ENCODE measurements at regions not wholly inside any gene's neighbourhood (a gene's known extent, or its start where the extent isn't known, plus 50 kb on each side); places are given as distances from the start of the nearest gene placed in this dataset.
A peak's percentile ranks its signal among the peaks of the same experiment; 100 is the strongest.
"Not testable (repeated sequence)": the region's sequence is repeated elsewhere in the genome, so short reads cannot be mapped to it uniquely, and the experiment has no call there.

GRCh38 chr10:108360187-108360586 lies 1195.7 kb upstream of the SORCS1 start:
- ChIA-PET CTCF (no interaction called here), POLR2A (no interaction called here)
- H3K27me3 Mint-ChIP-seq (ENCODE audit: low read depth), result no peaks in the 10 kb centered on the region
- peaks cover 4% of the 10 kb centered on the region for H3K9me3 Mint-ChIP-seq (ENCODE audit: insufficient read depth)
- H3K4me3 Mint-ChIP-seq, result no peak overlapping the region
- H3K4me1 Mint-ChIP-seq (ENCODE audit: low read depth), result no peaks in the 10 kb centered on the region
- ATAC-seq, result no peak
- H3K27ac Mint-ChIP-seq, result no peak overlapping the region
- H3K36me3 Mint-ChIP-seq (ENCODE audit: low read depth), result no peaks in the 10 kb centered on the region
- DNase-seq, result no peak

- Mint-ChIP-seq H3K4me1 (ENCODE audit: low read depth) (no peaks in the 10 kb centered on the region), H3K36me3 (ENCODE audit: low read depth) (no peaks in the 10 kb centered on the region), H3K9me3 (ENCODE audit: insufficient read depth) (peaks cover 4% of the 10 kb centered on the region), H3K27ac (no peak overlapping the region), H3K27me3 (ENCODE audit: low read depth) (no peaks in the 10 kb centered on the region), H3K4me3 (no peak overlapping the region)
- ATAC-seq (no peak), DNase-seq (no peak)
- POLR2A ChIA-PET, result no interaction called here
- CTCF ChIA-PET, result no interaction called here
These were observed 1194.4 kb upstream of the SORCS1 start for GRCh38 chr10:108358912-108359311.

GRCh38 chr10:108352771-108353170 lies 1188.3 kb upstream of the SORCS1 start:
- Mint-ChIP-seq H3K9me3 (ENCODE audit: insufficient read depth) (peaks cover 4% of the 10 kb centered on the region), H3K36me3 (ENCODE audit: low read depth) (no peaks in the 10 kb centered on the region), H3K27ac (no peak overlapping the region), H3K4me1 (ENCODE audit: low read depth) (no peaks in the 10 kb centered on the region), H3K27me3 (ENCODE audit: low read depth) (no peaks in the 10 kb centered on the region), H3K4me3 (no peak overlapping the region)
- ChIA-PET POLR2A (no interaction called here), CTCF (no interaction called here)
- ATAC-seq (no peak), DNase-seq (no peak)

- no peaks in the 10 kb centered on the region for H3K36me3 Mint-ChIP-seq (ENCODE audit: low read depth)
- POLR2A ChIA-PET, result no interaction called here
- DNase-seq (no peak), ATAC-seq (no peak)
- no peak overlapping the region for H3K4me3 Mint-ChIP-seq
- CTCF ChIA-PET, result no interaction called here
- H3K4me1 Mint-ChIP-seq (ENCODE audit: low read depth), result no peaks in the 10 kb centered on the region
- H3K27me3 Mint-ChIP-seq (ENCODE audit: low read depth), result no peaks in the 10 kb centered on the region
- peaks cover 4% of the 10 kb centered on the region for H3K9me3 Mint-ChIP-seq (ENCODE audit: insufficient read depth)
- H3K27ac Mint-ChIP-seq, result no peak overlapping the region
These were observed 1183.7 kb upstream of the SORCS1 start for GRCh38 chr10:108348215-108348614.

- no peaks in the 10 kb centered on the region for H3K4me1 Mint-ChIP-seq (ENCODE audit: low read depth)
- no peak overlapping the region for H3K4me3 Mint-ChIP-seq
- peaks cover 8% of the 10 kb centered on the region for H3K9me3 Mint-ChIP-seq (ENCODE audit: insufficient read depth)
- DNase-seq, result no peak
- ChIA-PET CTCF (no interaction called here), POLR2A (no interaction called here)
- H3K27ac Mint-ChIP-seq, result no peak overlapping the region
- H3K27me3 Mint-ChIP-seq (ENCODE audit: low read depth), result no peaks in the 10 kb centered on the region
- ATAC-seq, result no peak
- H3K36me3 Mint-ChIP-seq (ENCODE audit: low read depth), result no peaks in the 10 kb centered on the region
These were observed 1181.6 kb upstream of the SORCS1 start for GRCh38 chr10:108346066-108346465.

- ATAC-seq, result no peak
- no peak overlapping the region for H3K4me3 Mint-ChIP-seq
- H3K4me1 Mint-ChIP-seq (ENCODE audit: low read depth), result no peaks in the 10 kb centered on the region
- H3K27me3 Mint-ChIP-seq (ENCODE audit: low read depth), result no peaks in the 10 kb centered on the region
- CTCF ChIA-PET, result no interaction called here
- POLR2A ChIA-PET, result no interaction called here
- no peak overlapping the region for H3K27ac Mint-ChIP-seq
- no peak for DNase-seq
- H3K9me3 Mint-ChIP-seq (ENCODE audit: insufficient read depth), result peaks cover 7% of the 10 kb centered on the region
- no peaks in the 10 kb centered on the region for H3K36me3 Mint-ChIP-seq (ENCODE audit: low read depth)
These were observed 1173.6 kb upstream of the SORCS1 start for GRCh38 chr10:108338146-108338545.

- Mint-ChIP-seq H3K27ac (no peak overlapping the region), H3K4me3 (no peak overlapping the region), H3K4me1 (ENCODE audit: low read depth) (no peaks in the 10 kb centered on the region), H3K9me3 (ENCODE audit: insufficient read depth) (peaks cover 4% of the 10 kb centered on the region), H3K27me3 (ENCODE audit: low read depth) (no peaks in the 10 kb centered on the region), H3K36me3 (ENCODE audit: low read depth) (no peaks in the 10 kb centered on the region)
- POLR2A ChIA-PET, result no interaction called here
- CTCF ChIA-PET, result no interaction called here
- DNase-seq (no peak), ATAC-seq (no peak)
These were observed 1172.3 kb upstream of the SORCS1 start for GRCh38 chr10:108336836-108337235.

- Mint-ChIP-seq H3K9me3 (ENCODE audit: insufficient read depth) (no peaks in the 10 kb centered on the region), H3K27ac (no peak overlapping the region), H3K4me1 (ENCODE audit: low read depth) (no peaks in the 10 kb centered on the region), H3K36me3 (ENCODE audit: low read depth) (no peaks in the 10 kb centered on the region), H3K27me3 (ENCODE audit: low read depth) (no peaks in the 10 kb centered on the region), H3K4me3 (no peak overlapping the region)
- CTCF ChIA-PET, result no interaction called here
- POLR2A ChIA-PET, result no interaction called here
- no peak for DNase-seq
- ATAC-seq, result no peak
These were observed 1163.2 kb upstream of the SORCS1 start for GRCh38 chr10:108327706-108328105.

GRCh38 chr10:108323274-108323798 lies 1158.8 kb upstream of the SORCS1 start:
- Mint-ChIP-seq H3K27ac (no peak overlapping the region), H3K4me3 (no peak overlapping the region), H3K27me3 (ENCODE audit: low read depth) (no peaks in the 10 kb centered on the region), H3K36me3 (ENCODE audit: low read depth) (no peaks in the 10 kb centered on the region), H3K4me1 (ENCODE audit: low read depth) (no peaks in the 10 kb centered on the region), H3K9me3 (ENCODE audit: insufficient read depth) (no peaks in the 10 kb centered on the region)
- ATAC-seq (no peak), DNase-seq (no peak)
- CTCF ChIA-PET, result no interaction called here
- POLR2A ChIA-PET, result no interaction called here

- Mint-ChIP-seq H3K27ac (no peak overlapping the region), H3K4me3 (no peak overlapping the region), H3K4me1 (ENCODE audit: low read depth) (no peaks in the 10 kb centered on the region), H3K27me3 (ENCODE audit: low read depth) (no peaks in the 10 kb centered on the region), H3K36me3 (ENCODE audit: low read depth) (no peaks in the 10 kb centered on the region), H3K9me3 (ENCODE audit: insufficient read depth) (no peaks in the 10 kb centered on the region)
- CTCF ChIA-PET, result no interaction called here
- no peak for ATAC-seq
- POLR2A ChIA-PET, result no interaction called here
- no peak for DNase-seq
These were observed 1155.1 kb upstream of the SORCS1 start for GRCh38 chr10:108319434-108320222.

GRCh38 chr10:108315636-108316035 lies 1151.1 kb upstream of the SORCS1 start:
- H3K9me3 Mint-ChIP-seq (ENCODE audit: insufficient read depth); ATAC-seq; H3K36me3 Mint-ChIP-seq (ENCODE audit: low read depth); H3K27ac Mint-ChIP-seq; DNase-seq; POLR2A ChIA-PET; H3K27me3 Mint-ChIP-seq (ENCODE audit: low read depth); H3K4me1 Mint-ChIP-seq (ENCODE audit: low read depth); CTCF ChIA-PET: not testable (repeated sequence)
- H3K4me3 Mint-ChIP-seq, result peak overlapping the region; percentile 15

- ChIA-PET POLR2A (no interaction called here), CTCF (no interaction called here)
- DNase-seq (no peak), ATAC-seq (no peak)
- Mint-ChIP-seq H3K9me3 (ENCODE audit: insufficient read depth) (peaks cover 9% of the 10 kb centered on the region), H3K27ac (no peak overlapping the region), H3K4me1 (ENCODE audit: low read depth) (no peaks in the 10 kb centered on the region), H3K27me3 (ENCODE audit: low read depth) (no peaks in the 10 kb centered on the region), H3K4me3 (no peak overlapping the region), H3K36me3 (ENCODE audit: low read depth) (no peaks in the 10 kb centered on the region)
These were observed 1143.4 kb upstream of the SORCS1 start for GRCh38 chr10:108307925-108308312.

All from activated CD8-positive, alpha-beta T cell treated with anti-CD3 and anti-CD28 coated beads, Interleukin-2, amount 10 ng/mL, durations not matched to agents 7 days and 5 days (primary cell).